Fibroblast of lung (primary cell): ENCODE measurements at regions not wholly inside any gene's neighbourhood (a gene's known extent, or its start where the extent isn't known, plus 50 kb on each side); places are given as distances from the start of the nearest gene placed in this dataset.

ENCODE experiments used
- EZH2 ChIP-seq: IDR thresholded peaks from 2 replicates; pipeline ENCODE4 v1.5.1; 2012; ENCODE audit warnings: low read length, control low read depth, mild to moderate bottlenecking; ENCODE audit errors: missing control alignments
- TF ChIP-seq, protein P1 (sequence below), 2 donors: IDR thresholded peaks in 1 of 2; conservative IDR thresholded peaks in 1 of 2; 1 replicate in 1 of 2; 2 replicates in 1 of 2; pipeline ENCODE4 v1.5.1; 2011 to 2012; ENCODE audit warnings: low read length in 2 of 2, control low read depth in 1 of 2, inconsistent platforms in 1 of 2, low read depth in 1 of 2, mild to moderate bottlenecking in 1 of 2

- TF ChIP-seq, protein P1, sequence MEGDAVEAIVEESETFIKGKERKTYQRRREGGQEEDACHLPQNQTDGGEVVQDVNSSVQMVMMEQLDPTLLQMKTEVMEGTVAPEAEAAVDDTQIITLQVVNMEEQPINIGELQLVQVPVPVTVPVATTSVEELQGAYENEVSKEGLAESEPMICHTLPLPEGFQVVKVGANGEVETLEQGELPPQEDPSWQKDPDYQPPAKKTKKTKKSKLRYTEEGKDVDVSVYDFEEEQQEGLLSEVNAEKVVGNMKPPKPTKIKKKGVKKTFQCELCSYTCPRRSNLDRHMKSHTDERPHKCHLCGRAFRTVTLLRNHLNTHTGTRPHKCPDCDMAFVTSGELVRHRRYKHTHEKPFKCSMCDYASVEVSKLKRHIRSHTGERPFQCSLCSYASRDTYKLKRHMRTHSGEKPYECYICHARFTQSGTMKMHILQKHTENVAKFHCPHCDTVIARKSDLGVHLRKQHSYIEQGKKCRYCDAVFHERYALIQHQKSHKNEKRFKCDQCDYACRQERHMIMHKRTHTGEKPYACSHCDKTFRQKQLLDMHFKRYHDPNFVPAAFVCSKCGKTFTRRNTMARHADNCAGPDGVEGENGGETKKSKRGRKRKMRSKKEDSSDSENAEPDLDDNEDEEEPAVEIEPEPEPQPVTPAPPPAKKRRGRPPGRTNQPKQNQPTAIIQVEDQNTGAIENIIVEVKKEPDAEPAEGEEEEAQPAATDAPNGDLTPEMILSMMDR (conservative IDR thresholded peaks at IDR 0.05 in 1 of 2, IDR thresholded peaks at IDR 0.05 in 1 of 2; ENCODE audit: low read depth in 1 of 2, low read length in 2 of 2) = no peak
- TF ChIP-seq EZH2 = no peak
Observed at GRCh38 chr5:43981556-43981955, 378.6 kb downstream of the NNT start.
